T-cell (primary cell): ENCODE measurements at regions not wholly inside any gene's neighbourhood (a gene's known extent, or its start where the extent isn't known, plus 50 kb on each side); places are given as distances from the start of the nearest gene placed in this dataset.

Experiments
- ATAC-seq, 4 experiments: fragments of 200-7000 bp in 3 of 4; fragments of 150-1000 bp in 1 of 4; cut with Tn5 transposase; replicated peaks in 1 of 4; 1 replicate in 3 of 4; 2 replicates in 1 of 4; pipeline ENCODE4 v1.10.0; 2021; ENCODE audit warnings: moderate library complexity in 3 of 4, mild to moderate bottlenecking in 2 of 4, moderate number of reproducible peaks in 1 of 4
- CTCF ChIA-PET, 2 donors: fragments of 300-600 bp; sonication (Branson Sonifier 250); formaldehyde crosslinking; loops; one replicate each; lab custom pipeline; 2022; ENCODE audit warnings: antibody characterized with exemption in 2 of 2; lab: Charles Lee
- POLR2A ChIA-PET, 2 donors: fragments of 300-600 bp; sonication (Branson Sonifier 250); formaldehyde crosslinking; loops; one replicate each; lab custom pipeline; 2022; ENCODE audit warnings: antibody characterized with exemption in 2 of 2; lab: Charles Lee
- DNase-seq, 35 experiments: peaks; one replicate each; pipeline versions ENCODE4 v3.0.0 to v3.0.0-alpha.2; 2013 to 2023
- H3K27ac ChIP-seq: one replicate; pipeline ENCODE4 v1.5.1; 2013; ENCODE audit warnings: low read length
- H3K27me3 ChIP-seq, 2 experiments: replicated peaks in 1 of 2; 1 replicate in 1 of 2; 2 replicates in 1 of 2; pipeline versions ENCODE4 v1.6.1 to v1.7.0; 2013; ENCODE audit warnings: low read length in 1 of 2, mixed read lengths in 1 of 2; ENCODE audit not compliant: control insufficient read depth in 2 of 2, insufficient read depth in 2 of 2; ENCODE audit errors: extremely low read depth in 1 of 2
- H3K36me3 ChIP-seq, 2 donors: 1 replicate in 1 of 2; 2 replicates in 1 of 2; pipeline versions ENCODE4 v1.6.1 to v1.7.0; 2013; ENCODE audit warnings: low read length in 1 of 2; ENCODE audit not compliant: control insufficient read depth in 2 of 2, insufficient read depth in 1 of 2; ENCODE audit errors: extremely low read depth in 1 of 2
- H3K4me1 ChIP-seq, 2 experiments: 1 replicate in 1 of 2; 2 replicates in 1 of 2; pipeline versions ENCODE4 v1.6.1 to v1.7.0; 2013; ENCODE audit warnings: low read length in 2 of 2, mixed read lengths in 1 of 2; ENCODE audit not compliant: insufficient read depth in 2 of 2, control insufficient read depth in 1 of 2; ENCODE audit errors: extremely low read depth in 1 of 2
- H3K4me3 ChIP-seq, 2 donors: 1 replicate in 1 of 2; 2 replicates in 1 of 2; pipeline versions ENCODE4 v1.5.1 to v1.7.0; 2013; ENCODE audit warnings: mild to moderate bottlenecking in 2 of 2, low read length in 1 of 2, moderate library complexity in 1 of 2; ENCODE audit not compliant: control insufficient read depth in 1 of 2; ENCODE audit errors: extremely low read depth in 1 of 2
- H3K9me3 ChIP-seq: 2 replicates; pipeline ENCODE4 v1.7.0; 2013
- H3K27ac Mint-ChIP-seq, 2 donors: one replicate each; pipeline ENCODE4 v1.8.0; 2020 to 2021; ENCODE audit warnings: mild to moderate bottlenecking in 2 of 2, mixed read lengths in 2 of 2
- H3K27me3 Mint-ChIP-seq, 2 donors: one replicate each; pipeline ENCODE4 v1.8.0; 2021 to 2022; ENCODE audit warnings: mixed read lengths in 2 of 2
- H3K36me3 Mint-ChIP-seq: one replicate; pipeline ENCODE4 v1.8.0; 2021; ENCODE audit warnings: mixed read lengths
- H3K4me1 Mint-ChIP-seq, 3 donors: one replicate each; pipeline ENCODE4 v1.8.0; 2020 to 2022; ENCODE audit warnings: mixed read lengths in 3 of 3, mild to moderate bottlenecking in 1 of 3
- H3K4me3 Mint-ChIP-seq, 3 donors: one replicate each; pipeline ENCODE4 v1.8.0; 2020 to 2022; ENCODE audit warnings: mild to moderate bottlenecking in 3 of 3, mixed read lengths in 3 of 3, moderate library complexity in 3 of 3
- H3K9me3 Mint-ChIP-seq, 3 donors: one replicate each; pipeline ENCODE4 v1.8.0; 2020 to 2022; ENCODE audit warnings: mixed read lengths in 3 of 3
- WGBS: methylation state at CpG from one replicate; pipeline ENCODE4 v1.1.5; 2013; ENCODE audit warnings: missing lambda C conversion rate; ENCODE audit not compliant: insufficient coverage; 5-methylcytosine and 5-hydroxymethylcytosine counted together

GRCh38 chr2:21411741-21412140, 288.0 kb downstream of the TDRD15 start:
- CTCF ChIA-PET, result no interaction called here
- Mint-ChIP-seq H3K4me3 (no peak overlapping the region), H3K27ac (no peak overlapping the region), H3K4me1 (no peaks in the 10 kb centered on the region), H3K9me3 (peaks cover 2 to 27% (median 22%) of the 10 kb centered on the region in 3 donors), H3K27me3 (no peaks in the 10 kb centered on the region), H3K36me3 (no peaks in the 10 kb centered on the region)
- 42% methylated on average over 3 of the region's 5 CpGs for WGBS
- Histone ChIP-seq H3K27ac (no peak overlapping the region), H3K4me1 (no peaks in the 10 kb centered on the region), H3K9me3 (no peaks in the 10 kb centered on the region), H3K27me3 (no peaks in the 10 kb centered on the region), H3K36me3 (no peaks in the 10 kb centered on the region), H3K4me3 (no peak overlapping the region)
- no peak for ATAC-seq
- POLR2A ChIA-PET, result no interaction called here
- no peak for DNase-seq

- CTCF ChIA-PET, result no interaction called here
- H3K27ac Mint-ChIP-seq, result no peak overlapping the region
- H3K4me1 Mint-ChIP-seq, result no peaks in the 10 kb centered on the region
- no peaks in the 10 kb centered on the region for H3K36me3 Mint-ChIP-seq
- Histone ChIP-seq H3K4me1 (no peaks in the 10 kb centered on the region), H3K27ac (no peak overlapping the region), H3K36me3 (no peaks in the 10 kb centered on the region), H3K9me3 (no peaks in the 10 kb centered on the region), H3K27me3 (no peaks in the 10 kb centered on the region), H3K4me3 (no peak overlapping the region)
- DNase-seq (no peak), ATAC-seq (no peak)
- no peaks in the 10 kb centered on the region for H3K27me3 Mint-ChIP-seq
- no peak overlapping the region for H3K4me3 Mint-ChIP-seq
- peaks cover 2 to 27% (median 22%) of the 10 kb centered on the region in 3 donors for H3K9me3 Mint-ChIP-seq
- WGBS, result 51% methylated on average over 4 of the region's 4 CpGs
- POLR2A ChIA-PET, result no interaction called here
Observed at GRCh38 chr2:21412944-21413443, 289.2 kb downstream of the TDRD15 start.

- CTCF ChIA-PET, result no interaction called here
- Histone ChIP-seq H3K4me3 (no peak overlapping the region), H3K27me3 (no peaks in the 10 kb centered on the region), H3K4me1 (no peaks in the 10 kb centered on the region), H3K9me3 (no peaks in the 10 kb centered on the region), H3K36me3 (no peaks in the 10 kb centered on the region), H3K27ac (no peak overlapping the region)
- H3K4me1 Mint-ChIP-seq, result no peaks in the 10 kb centered on the region
- H3K27ac Mint-ChIP-seq, result no peak overlapping the region
- no peaks in the 10 kb centered on the region for H3K27me3 Mint-ChIP-seq
- no CpG with 5 or more reads among the region's 3 CpGs for WGBS
- ATAC-seq (no peak), DNase-seq (no peak)
- POLR2A ChIA-PET, result no interaction called here
- peaks cover 2 to 21% (median 20%) of the 10 kb centered on the region in 3 donors for H3K9me3 Mint-ChIP-seq
- no peaks in the 10 kb centered on the region for H3K36me3 Mint-ChIP-seq
- no peak overlapping the region for H3K4me3 Mint-ChIP-seq
Observed at GRCh38 chr2:21415234-21415633, 291.5 kb downstream of the TDRD15 start.

GRCh38 chr2:21416226-21416625, 292.5 kb downstream of the TDRD15 start:
- Mint-ChIP-seq H3K9me3 (peaks cover 2 to 16% (median 16%) of the 10 kb centered on the region in 3 donors), H3K27me3 (no peaks in the 10 kb centered on the region), H3K4me3 (no peak overlapping the region), H3K4me1 (no peaks in the 10 kb centered on the region), H3K36me3 (no peaks in the 10 kb centered on the region), H3K27ac (no peak overlapping the region)
- ChIA-PET CTCF (no interaction called here), POLR2A (no interaction called here)
- no peaks in the 10 kb centered on the region for H3K27me3 ChIP-seq
- H3K4me1 ChIP-seq, result no peaks in the 10 kb centered on the region
- DNase-seq (no peak), ATAC-seq (no peak)
- no peaks in the 10 kb centered on the region for H3K9me3 ChIP-seq
- H3K4me3 ChIP-seq, result no peak overlapping the region
- H3K27ac ChIP-seq, result no peak overlapping the region
- H3K36me3 ChIP-seq, result no peaks in the 10 kb centered on the region

- Mint-ChIP-seq H3K27ac (no peak overlapping the region), H3K36me3 (no peaks in the 10 kb centered on the region), H3K4me1 (no peaks in the 10 kb centered on the region), H3K4me3 (no peak overlapping the region), H3K9me3 (peaks cover 16 to 18% (median 17%) of the 10 kb centered on the region in 3 donors), H3K27me3 (no peaks in the 10 kb centered on the region)
- ChIA-PET POLR2A (no interaction called here), CTCF (no interaction called here)
- Histone ChIP-seq H3K27me3 (no peaks in the 10 kb centered on the region), H3K27ac (no peak overlapping the region), H3K4me3 (no peak overlapping the region), H3K4me1 (no peaks in the 10 kb centered on the region), H3K9me3 (no peaks in the 10 kb centered on the region), H3K36me3 (no peaks in the 10 kb centered on the region)
- no CpG with 5 or more reads among the region's 4 CpGs for WGBS
- DNase-seq (no peak), ATAC-seq (no peak)
Observed at GRCh38 chr2:21418456-21418855, 294.7 kb downstream of the TDRD15 start.

GRCh38 chr2:21420553-21421335, 297.0 kb downstream of the TDRD15 start:
- ATAC-seq (no peak), DNase-seq (no peak)
- H3K4me3 Mint-ChIP-seq, result no peak overlapping the region
- no peak overlapping the region for H3K27ac Mint-ChIP-seq
- H3K36me3 ChIP-seq, result no peaks in the 10 kb centered on the region
- peaks cover 9 to 18% (median 13%) of the 10 kb centered on the region in 3 donors for H3K9me3 Mint-ChIP-seq
- H3K9me3 ChIP-seq, result no peaks in the 10 kb centered on the region
- no peak overlapping the region for H3K27ac ChIP-seq
- H3K27me3 ChIP-seq, result no peaks in the 10 kb centered on the region
- no peaks in the 10 kb centered on the region for H3K27me3 Mint-ChIP-seq
- WGBS, result 91% methylated on average over 4 of the region's 10 CpGs
- H3K4me1 ChIP-seq, result no peaks in the 10 kb centered on the region
- CTCF ChIA-PET, result interaction anchor here in 1 of 2 donors (0.9 kb wide), 1 partner anchor 1181 kb away, joined by 3 read pairs; no protein-coding TSS in a partner anchor
- no peaks in the 10 kb centered on the region for H3K4me1 Mint-ChIP-seq
- POLR2A ChIA-PET, result no interaction called here
- H3K36me3 Mint-ChIP-seq, result no peaks in the 10 kb centered on the region
- no peak overlapping the region for H3K4me3 ChIP-seq
